HG03135 (cell line): ENCODE measurements at regions not wholly inside any gene's neighbourhood (a gene's known extent, or its start where the extent isn't known, plus 50 kb on each side); places are given as distances from the start of the nearest gene placed in this dataset.
A peak's percentile ranks its signal among the peaks of the same experiment; 100 is the strongest.
"Not testable (repeated sequence)": the region's sequence is repeated elsewhere in the genome, so short reads cannot be mapped to it uniquely, and the experiment has no call there.

Experiments
- ATAC-seq: cut with Tn5 transposase; IDR thresholded peaks from one replicate; pipeline ENCODE4 v1.9.1; 2021; ENCODE audit warnings: mild to moderate bottlenecking, moderate library complexity; ENCODE audit not compliant: unreplicated experiment

DNA sequence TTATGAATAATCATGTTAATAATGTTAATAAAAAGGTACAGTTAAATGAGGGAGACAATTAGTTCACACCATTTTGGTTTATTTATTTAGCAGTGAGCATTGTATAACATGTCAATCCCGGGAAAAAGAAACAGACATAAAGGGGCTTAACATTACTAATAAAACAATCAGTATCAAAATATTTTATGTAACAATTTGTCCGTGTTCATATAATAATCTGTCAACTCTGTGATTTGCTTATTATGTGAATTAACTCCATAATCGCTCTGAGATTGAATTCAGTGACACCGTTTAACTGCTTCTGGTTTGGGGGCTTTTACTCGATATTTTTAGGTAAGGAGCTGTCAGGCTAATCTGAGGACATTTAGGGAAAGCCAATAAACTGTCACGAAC lies 95.8 kb upstream of the HMGA2 start:
- ATAC-seq, result no peak

DNA sequence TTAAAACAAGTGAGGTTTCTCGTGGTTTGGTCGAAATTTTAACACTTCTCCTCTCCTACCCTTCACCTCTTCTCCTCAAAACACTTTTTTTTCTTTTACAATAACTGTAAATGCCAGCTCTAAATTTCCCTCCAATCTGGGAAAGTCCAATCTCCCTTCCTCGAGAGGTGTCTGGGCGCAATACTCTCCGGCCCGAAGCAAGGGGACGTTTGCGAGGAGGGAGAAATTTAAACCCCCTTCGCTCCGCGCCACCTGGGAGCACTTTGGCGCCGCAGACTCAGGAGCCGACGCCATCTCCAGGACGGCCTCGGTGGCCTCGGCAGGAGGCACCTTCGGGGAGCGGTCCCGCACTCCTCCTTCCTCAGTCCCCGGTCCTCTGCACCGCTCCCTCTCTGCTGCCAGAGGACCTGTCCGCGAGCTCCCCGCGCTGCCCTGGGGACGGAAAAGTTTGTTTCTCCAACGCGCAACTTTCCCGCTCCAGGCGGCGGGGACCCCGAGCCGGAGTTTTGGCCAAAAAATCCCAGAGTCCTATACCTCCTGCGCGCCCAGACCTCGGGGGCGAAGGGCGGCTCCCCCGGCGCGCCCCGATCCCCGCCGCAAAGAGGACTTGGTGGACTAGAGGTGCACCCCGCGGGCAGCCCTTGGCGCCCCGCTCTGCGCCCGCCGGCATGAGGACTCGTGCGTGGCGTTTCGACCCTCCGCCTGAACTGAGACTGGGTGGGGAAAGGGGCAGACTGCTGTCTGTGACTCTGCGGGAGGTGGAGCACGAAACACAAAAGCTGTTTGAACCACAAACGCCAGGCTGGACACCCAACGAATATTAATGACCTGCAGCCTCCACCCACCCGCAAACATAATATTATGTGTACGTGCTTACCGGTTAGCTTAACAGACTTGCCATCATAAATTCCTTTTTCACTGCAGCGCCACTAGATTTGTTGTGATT lies 95.2 kb upstream of the HMGA2 start:
- no peak for ATAC-seq

DNA sequence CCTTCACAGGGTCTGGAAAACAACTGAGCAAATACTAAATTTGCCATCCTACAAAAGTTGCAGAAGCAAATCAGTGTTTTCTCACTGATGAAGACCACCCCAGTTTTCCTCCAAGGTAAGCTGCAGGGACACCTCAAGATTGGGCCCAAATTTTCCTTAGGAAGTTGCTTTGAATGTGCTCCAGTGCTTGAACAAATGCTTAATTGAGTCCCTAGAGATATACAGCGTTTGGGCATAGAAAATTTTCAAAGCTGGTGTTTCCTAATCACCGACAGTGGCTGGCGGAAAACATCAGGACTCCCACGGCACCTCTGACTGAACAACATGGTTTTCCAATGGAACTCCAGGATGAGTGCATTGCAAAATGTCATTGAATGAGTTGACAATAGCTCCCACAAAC lies 92.5 kb upstream of the HMGA2 start:
- ATAC-seq, result no peak

DNA sequence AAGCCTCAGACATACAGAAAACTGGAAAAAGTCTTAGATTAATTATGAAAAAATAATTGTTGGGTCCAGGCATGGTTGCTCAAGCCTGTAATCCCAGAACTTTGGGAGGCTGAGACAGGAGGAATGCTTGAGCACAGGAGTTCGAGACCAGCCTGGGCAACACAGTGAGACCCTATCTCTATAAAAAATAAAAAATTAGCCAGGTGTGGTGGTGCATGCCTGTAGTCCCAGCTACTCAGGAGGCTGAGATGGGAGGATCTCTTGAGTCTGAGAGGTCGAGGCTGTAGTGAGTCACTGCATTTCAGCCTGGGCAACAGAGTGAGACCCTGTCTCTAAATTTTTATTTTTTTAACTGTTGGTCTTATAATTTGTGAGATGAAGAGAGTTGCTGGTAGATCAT lies 90.6 kb upstream of the HMGA2 start:
- not testable (repeated sequence) for ATAC-seq

DNA sequence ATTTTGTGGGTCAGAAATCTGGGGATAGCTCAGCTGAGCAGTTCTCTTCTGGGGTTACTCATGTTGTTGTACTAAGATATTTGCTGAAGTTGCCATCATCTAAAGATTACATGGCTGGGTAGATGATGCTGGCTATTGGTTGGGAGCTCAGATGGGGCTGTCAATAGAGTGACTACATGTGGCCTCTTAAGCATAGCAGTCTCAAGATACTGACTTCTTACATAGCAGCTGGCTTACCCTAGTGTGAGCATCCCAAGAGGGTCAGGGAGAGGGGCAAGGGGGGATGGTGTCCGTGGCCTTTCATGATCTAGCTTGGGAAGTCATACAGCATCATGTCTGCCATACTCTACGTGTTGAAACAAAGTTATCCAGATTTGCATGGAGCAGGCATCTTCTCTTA lies 90.1 kb upstream of the HMGA2 start:
- no peak for ATAC-seq

DNA sequence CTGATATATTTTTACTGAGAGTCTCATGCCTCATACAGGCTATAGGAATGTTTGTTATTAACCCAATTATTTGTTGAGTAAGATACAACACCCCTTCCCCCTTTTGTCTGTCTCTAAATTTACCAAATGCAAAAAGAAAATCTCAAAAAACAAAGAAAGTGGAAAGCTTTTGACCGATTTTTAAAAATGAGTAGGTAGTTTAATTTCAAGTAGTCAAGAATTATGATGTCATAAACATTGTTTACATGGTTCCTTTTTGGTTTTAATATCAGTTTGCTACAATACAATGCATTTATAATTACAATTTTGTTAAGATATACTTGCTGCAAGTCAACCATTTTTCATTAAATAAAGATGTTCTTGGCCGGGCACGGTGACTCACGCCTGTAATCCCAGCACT lies 84.7 kb upstream of the HMGA2 start:
- no peak for ATAC-seq

DNA sequence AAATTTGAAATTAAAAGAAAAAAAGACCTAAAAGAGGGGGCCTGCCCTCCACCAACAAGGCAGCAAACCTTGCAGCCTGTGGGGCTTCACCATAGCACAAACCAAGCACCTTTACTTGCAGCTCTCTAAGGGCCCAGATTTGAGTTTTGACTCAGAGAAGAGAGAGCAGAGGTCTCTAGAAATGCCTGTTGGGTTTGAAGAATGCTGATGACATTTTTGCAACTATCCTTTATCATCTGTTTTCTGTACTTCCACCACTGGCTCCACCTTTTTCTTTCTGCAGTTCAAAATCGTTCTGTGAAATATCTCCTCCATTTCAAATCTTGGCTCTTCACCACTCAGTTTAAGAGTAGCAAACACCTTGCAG lies 83.8 kb upstream of the HMGA2 start:
- ATAC-seq, result no peak

DNA sequence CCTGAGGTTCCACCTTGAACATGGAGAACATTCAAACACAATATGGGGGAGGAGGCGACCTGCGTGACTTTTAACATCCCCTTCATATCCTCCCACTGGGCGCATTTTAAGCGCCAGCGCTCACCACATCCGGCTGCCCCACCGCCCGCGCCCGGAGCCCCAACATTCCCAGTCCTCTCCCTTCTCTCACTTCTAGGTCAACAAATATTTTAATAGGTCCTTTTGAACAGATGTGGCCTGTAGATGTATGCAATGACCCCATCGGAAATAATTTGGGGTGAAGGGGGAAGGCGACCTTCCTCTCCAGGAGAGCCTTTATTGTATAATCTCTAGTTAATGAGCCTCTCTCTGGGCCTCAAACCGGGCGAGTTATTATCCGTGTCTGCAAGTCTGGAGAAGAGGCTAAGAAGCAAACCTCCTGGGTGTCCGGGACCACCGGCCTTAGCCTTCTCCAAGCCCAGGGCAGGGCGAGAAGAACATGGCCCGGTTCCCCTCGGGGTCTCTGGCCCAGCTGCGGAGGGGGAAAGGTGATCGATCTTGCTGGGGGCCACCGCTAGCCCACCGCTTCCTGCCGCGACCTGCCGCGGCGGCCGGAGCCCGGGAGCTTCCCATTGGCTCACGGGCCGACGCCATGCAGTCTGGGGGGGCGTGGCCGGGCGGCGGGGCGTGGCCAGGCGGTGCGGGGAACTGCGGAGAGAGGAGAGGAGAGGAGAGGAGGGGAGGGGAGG lies 83.2 kb upstream of the HMGA2 start:
- ATAC-seq, result no peak

DNA sequence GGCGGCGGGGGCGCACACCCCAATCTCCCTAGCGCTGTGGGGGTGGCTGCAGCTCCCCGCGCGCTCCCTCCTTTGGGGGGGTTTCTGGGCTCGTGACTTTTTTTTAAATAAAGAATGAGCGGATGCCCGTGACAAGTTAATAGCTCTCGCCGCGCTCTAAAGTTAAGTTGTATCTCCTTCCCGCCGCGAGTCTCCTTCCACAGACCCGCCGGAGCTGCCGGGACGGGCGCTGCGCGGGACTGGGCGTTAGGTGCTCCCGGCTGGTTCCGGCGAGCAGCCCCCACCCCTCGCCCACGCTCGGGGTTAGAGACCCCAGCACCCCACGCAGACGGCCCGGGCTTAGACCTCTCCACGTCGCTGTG lies 82.6 kb upstream of the HMGA2 start:
- ATAC-seq, result no peak

DNA sequence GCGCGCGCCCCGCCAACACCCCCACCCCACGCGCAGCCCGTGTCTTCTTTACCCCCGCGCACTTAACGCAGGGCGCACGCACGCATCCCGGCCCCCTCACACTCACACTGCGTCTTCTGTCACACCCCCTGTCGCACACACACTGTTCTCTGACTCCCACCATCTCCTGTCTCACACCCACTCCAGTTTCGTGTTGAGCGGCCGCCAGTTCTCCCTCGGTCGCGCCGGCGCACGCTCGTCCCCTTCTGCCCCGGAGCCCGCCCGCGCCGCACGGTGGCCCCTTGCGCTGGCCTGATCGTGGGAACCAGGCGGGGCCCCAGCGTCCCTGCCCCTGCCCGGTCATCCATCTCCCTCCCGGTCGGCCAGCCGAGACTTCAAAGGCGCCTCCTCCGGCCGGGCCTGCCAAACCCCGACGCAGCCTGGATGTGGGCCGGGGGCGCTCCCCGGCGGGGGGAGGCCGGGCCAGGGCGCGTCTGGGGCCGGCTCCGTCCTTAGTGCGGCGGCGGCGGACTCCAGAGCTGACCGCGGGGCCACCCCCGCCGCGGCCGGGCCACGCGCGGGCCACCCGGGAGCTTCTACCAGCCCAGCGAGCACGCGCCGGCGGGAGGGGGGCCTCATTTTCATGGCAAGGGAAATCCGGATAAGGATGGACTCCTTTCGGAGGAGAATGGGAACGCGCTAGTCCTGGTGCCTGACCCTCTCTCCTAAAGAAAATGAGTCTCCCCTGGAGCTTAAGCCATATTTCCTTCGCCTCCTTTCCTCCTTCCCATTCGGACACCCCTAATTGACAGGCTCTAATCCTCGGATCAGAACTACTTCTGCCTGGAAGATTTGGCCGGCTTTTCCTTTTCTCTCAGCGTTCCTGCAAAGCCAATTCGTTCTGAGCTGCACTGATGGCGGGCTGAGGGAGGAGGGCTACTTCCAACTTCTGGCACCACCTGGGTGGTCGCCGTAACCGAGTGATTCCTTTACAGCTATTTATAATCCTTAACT lies 82.0 kb upstream of the HMGA2 start:
- no peak for ATAC-seq

DNA sequence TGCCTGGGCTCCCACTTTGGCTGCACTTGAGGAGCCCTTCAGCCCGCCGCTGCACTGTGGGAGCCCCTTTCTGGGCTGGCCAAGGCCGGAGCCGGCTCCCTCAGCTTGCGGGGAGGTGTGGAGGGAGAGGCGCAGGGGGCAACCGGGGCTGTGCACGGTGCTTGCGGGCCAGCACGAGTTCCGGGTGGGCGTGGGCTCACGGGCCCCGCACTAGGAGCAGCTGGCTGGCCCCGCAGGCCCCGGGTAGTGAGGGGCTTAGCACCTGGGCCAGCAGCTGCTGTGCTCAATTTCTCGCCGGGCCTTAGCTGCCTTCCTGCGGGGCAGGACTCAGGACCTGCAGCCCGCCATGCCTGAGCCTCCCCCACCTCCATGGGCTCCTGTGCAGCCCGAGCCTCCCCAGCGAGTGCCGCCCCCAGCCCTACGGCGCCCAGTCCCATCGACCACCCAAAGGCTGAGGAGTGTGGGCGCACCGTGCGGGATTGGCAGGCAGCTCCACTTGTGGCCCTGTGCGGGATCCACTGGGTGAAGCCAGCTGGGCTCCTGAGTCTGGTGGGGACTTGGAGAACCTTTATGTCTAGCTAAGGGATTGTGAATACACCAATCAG lies 79.9 kb upstream of the HMGA2 start:
- not testable (repeated sequence) for ATAC-seq

DNA sequence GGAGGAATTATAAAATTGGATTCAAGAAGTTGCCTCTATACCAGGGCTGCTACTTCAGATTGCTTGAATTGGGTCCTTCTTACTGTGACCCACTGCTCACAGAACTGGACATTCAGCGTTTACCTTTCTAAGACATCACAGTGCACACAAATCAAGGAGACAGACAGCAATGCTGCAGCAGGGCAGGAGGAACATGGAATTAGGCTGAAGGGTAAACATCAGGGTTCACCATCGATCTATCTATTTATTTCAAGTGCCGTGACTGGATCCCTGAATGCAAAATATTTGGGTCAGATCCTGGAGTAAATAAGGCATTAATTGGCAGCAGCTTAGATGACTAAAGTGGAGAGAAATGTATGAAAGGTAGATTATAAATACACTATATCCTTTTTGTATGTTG lies 76.9 kb upstream of the HMGA2 start:
- ATAC-seq, result no peak

DNA sequence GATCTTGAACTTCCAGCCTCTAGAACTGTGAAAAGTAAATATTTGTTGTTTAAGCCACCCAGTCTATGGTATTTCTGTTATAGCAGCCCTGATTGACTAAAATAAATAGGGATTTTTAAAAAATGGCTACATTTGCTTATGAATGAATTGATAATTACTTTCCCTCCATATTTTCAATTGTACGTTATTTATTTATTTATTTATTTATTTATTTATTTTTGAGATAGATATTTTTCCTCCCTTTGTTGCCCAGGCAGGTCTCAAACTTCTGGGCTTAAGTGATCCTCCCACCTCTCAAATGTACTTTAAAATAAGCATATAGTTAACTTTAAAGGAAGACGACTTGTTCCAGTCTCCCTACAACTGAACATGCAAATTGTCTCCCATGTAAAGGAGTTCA lies 76.0 kb upstream of the HMGA2 start:
- ATAC-seq, result no peak

DNA sequence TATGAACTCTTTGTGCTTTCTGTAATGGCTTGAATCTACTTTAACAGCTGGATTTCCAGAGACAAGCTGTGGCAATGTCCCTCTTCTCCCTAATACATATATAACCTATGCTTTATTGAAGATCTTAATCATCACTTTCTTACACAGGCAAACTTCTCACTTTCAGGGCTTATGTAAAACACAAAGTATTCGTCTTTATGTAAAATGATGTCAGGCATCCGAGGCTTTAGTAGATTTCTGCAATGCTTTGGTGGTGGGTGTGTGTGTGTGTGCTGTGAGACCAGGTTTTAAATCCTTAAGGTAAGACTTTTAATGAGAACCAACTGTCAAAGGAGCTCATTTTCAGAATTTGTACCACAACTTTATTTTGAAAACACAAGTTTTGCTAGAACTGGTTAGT lies 70.0 kb upstream of the HMGA2 start:
- ATAC-seq, result no peak

DNA sequence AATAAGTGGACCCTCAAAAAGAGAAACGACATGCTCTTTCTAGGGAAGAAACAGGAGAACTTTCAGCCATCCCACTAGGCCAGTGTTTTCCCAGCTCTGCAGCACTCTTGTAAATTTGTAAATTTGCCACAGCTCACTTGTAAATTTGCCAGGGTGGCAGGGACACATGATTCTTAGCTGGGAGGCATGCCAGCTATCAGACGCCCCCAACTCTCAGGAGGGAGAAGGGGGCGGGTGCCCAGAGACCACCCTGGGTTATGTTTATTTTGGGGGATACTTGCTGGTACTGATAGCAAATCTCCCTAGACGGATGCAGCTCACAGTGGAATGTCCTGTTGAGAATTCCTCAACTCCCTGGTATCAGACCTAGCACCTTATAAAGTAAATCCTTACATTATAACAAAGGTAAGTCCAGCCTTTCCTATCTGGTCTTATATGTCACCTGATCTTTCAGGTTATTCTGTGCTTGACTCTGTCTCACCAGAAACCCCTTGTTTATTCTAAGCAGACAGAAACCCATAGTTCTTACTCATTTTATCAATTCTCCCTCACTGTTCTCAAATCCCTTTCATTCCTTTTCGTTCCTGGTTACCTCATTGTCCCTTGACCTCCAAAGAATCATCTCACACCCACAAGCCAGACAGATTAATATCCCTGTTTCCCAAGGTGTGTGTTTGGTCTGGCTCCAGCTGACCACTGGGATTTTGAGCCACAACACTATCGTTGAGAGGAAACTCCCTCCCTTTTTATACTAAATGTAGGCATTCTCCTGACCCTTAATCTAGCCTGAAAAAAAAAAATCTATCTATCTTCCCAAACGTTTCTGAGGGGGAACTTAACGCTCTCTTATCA lies 69.3 kb upstream of the HMGA2 start:
- no peak for ATAC-seq

DNA sequence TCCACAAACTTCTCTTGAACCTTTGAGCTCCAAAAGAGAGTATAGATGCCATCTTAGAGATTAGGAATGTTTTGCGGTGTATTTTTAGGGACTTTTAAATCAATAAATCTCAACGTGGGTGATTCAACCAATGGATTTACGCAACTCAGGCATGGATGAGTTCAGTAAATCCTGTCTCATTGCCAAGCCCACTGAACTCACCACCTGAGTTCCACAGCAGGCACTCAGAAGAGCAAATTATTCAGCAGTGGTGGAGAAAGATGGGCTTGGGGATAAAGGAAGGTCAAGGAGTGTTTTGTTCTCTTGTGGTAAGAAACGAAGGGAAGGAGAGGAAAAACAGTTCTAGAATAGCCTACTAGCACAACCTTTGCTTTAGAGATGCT lies 68.7 kb upstream of the HMGA2 start:
- no peak for ATAC-seq

DNA sequence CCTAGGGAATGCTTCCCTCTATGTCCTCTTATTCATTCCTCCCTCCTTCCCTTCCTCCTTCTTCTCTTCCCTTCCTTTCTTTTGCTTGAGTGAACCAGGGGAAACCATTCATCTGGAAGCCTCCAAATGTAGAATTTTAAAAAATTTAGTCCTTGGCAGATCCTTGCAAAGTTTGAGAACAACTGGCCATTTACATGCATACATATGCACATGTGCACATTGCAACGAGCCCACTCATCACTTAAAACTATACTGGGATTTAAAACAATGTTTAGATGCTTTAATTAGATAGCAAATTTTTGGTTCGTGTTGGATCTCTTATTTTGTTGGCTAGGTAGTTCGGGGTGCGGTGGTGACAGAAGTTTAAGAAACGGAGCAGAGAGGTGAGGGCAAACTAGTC lies 68.0 kb upstream of the HMGA2 start:
- no peak for ATAC-seq

DNA sequence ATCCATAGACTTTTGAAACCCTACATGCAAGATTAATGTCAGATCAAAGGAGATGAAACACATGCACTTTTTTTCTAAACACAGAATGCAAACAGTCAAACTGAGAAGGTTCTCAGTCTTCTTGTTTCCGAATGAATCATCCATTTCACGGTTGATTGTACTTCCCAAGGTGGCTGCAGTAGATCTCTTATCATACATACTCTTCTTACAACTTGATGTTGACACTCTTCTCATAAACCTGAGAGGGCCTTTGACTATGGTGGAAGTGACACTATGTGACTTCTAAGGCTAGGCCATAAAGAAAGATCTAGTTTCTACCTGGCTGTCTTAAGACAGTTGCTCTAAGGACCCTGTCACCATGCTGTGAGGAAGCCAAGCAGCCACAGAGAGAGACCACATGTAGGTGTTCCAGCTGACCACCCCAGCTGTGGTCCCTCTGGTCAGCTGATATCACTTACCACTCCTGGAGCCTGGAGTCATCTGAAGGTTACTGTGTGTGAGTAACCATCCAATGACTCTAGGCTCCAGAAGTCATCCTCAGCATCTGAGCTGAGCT lies 67.2 kb upstream of the HMGA2 start:
- ATAC-seq, result peak; percentile 97

DNA sequence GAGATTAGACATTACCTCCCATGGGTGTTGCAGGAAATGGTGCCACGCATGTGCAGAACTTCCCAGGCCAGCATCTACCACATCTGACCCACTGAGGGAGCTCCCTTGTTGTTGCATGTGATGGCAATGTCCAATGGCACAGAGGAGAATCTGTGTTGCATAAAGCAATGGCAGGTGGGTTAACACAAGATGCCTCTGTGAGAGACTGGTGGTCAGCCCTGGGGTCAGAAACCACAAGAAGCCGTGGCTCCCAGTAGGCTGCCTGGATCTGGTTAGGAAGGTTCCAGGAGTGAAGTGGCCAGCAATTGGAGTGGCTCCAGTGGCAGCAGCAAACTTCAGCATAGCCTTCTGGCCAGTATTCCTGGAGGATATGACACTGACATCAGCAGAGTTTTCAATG lies 65.9 kb upstream of the HMGA2 start:
- no peak for ATAC-seq

DNA sequence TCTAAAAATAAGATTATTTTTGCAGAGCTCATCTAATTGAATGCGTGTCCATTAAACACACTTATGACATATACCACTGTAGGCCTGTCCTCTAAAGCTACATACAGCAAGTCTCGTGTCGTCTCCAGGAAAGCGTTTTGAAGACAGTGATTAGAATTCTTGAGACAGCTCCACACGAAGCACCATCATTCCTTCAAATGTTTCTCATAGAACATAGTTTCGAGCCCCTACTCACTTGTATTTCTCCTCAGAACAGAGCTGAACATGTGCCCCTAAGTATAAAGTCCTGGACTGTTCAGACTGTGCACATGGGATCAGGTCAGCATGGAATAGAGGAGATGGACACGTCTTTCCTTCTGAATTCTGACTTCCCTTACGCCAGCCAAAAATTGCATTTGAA lies 64.5 kb upstream of the HMGA2 start:
- no peak for ATAC-seq
